GM12892 (cell line): ENCODE measurements at regions not wholly inside any gene's neighbourhood (a gene's known extent, or its start where the extent isn't known, plus 50 kb on each side); places are given as distances from the start of the nearest gene placed in this dataset.

Experiments used
- POLR2A ChIP-seq: IDR thresholded peaks from 2 replicates; pipeline ENCODE4 v1.6.1; 2011; ENCODE audit warnings: low read depth, low read length, control low read depth
- POLR2AphosphoS5 ChIP-seq: IDR thresholded peaks from 2 replicates; pipeline ENCODE4 v1.6.1; 2011; ENCODE audit warnings: low read depth, low read length, control low read depth
- TAF1 ChIP-seq: IDR thresholded peaks from 2 replicates; pipeline ENCODE4 v1.6.1; 2011; ENCODE audit warnings: low read depth, mild to moderate bottlenecking, control low read depth, low read length, borderline replicate concordance

DNA sequence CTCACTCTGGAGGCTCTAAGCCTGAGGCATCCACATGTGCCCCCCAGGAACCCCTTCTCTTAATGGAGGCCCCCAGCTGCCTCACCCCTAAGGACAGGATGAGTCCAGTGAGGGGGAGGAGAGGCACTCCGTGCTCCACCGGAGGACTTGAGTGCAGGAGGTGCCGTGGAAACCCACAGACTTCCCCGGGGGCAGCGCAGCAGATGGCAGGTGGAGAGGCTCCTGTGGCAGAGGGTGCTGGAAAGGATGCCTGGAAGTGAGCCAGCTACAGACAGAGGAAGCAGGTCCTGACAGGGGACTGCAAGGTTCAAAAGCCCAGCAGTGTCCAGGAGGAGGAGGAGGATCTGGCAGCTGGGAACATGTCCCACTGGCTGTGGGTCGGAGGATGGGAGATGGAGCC is 1384.0 kb downstream of the TBC1D22A start:
- TF ChIP-seq POLR2AphosphoS5 (no peak), POLR2A (no peak), TAF1 (no peak)
